Esophagus muscularis mucosa (tissue), 3 donors: ENCODE measurements at regions not wholly inside any gene's neighbourhood (a gene's known extent, or its start where the extent isn't known, plus 50 kb on each side); places are given as distances from the start of the nearest gene placed in this dataset.

Experiments used
- CTCF ChIP-seq, 3 experiments: fragments of 200-600 bp in 2 of 3; fragments of 450-650 bp in 1 of 3; sonication (generic) in 2 of 3; IDR thresholded peaks; one replicate each; pipeline ENCODE4 v1.5.1; 2017 to 2019; ENCODE audit warnings: antibody characterized with exemption in 3 of 3, mild to moderate bottlenecking in 2 of 3, moderate library complexity in 1 of 3
- POLR2AphosphoS5 ChIP-seq, 2 donors: sonication (generic); formaldehyde crosslinking; IDR thresholded peaks; one replicate each; pipeline ENCODE4 v1.6.1; 2017; ENCODE audit warnings: antibody characterized with exemption in 2 of 2

- no peak for TF ChIP-seq POLR2AphosphoS5 (IDR thresholded peaks at IDR 0.05)
- no peak for TF ChIP-seq CTCF (IDR thresholded peaks at IDR 0.05)
Observed at GRCh38 chr19:33879818-33880575, 83.3 kb downstream of the KCTD15 start.
